ENCODE measurements at regions not wholly inside any gene's neighbourhood (a gene's known extent, or its start where the extent isn't known, plus 50 kb on each side); places are given as distances from the start of the nearest gene placed in this dataset.
"Not testable (repeated sequence)": the region's sequence is repeated elsewhere in the genome, so short reads cannot be mapped to it uniquely, and the experiment has no call there.

- not testable (repeated sequence) for DNase-seq
Observed at GRCh38 chr18:56438480-56438879, 199.9 kb downstream of the TXNL1 start.

- DNase-seq: no peak
Observed at GRCh38 chr18:56436651-56437050, 201.7 kb downstream of the TXNL1 start.

- DNase-seq: no peak
Observed at GRCh38 chr18:56433919-56434318, 204.5 kb downstream of the TXNL1 start.

GRCh38 chr18:56431551-56431950 is 206.8 kb downstream of the TXNL1 start:
- peak; percentile 43 for DNase-seq

GRCh38 chr18:56423626-56424025 is 214.8 kb downstream of the TXNL1 start:
- no peak for DNase-seq

GRCh38 chr18:56421647-56422046 is 216.7 kb downstream of the TXNL1 start:
- no peak for DNase-seq

GRCh38 chr18:56420868-56421267 is 217.5 kb downstream of the TXNL1 start:
- not testable (repeated sequence) for DNase-seq

DNA sequence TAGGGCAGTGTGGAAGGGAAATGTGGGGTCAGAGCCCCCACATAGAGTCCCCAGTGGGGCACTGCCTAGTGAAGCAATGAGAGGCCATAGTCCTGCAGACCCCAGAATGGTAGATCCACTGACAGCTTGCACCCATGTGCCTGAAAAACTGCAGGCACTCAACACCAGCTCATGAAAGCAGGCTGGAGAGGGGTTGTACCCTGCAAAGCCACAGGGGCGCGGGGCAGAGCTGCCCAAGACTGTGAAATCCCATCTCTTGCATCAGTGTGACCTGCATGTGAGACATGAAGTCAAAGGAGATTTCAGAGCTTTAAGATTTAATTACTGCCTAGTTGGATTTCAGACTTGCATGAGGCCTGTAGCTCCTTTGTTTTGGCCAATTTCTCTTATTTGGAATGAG is 224.0 kb downstream of the TXNL1 start:
- DNase-seq: no peak

DNA sequence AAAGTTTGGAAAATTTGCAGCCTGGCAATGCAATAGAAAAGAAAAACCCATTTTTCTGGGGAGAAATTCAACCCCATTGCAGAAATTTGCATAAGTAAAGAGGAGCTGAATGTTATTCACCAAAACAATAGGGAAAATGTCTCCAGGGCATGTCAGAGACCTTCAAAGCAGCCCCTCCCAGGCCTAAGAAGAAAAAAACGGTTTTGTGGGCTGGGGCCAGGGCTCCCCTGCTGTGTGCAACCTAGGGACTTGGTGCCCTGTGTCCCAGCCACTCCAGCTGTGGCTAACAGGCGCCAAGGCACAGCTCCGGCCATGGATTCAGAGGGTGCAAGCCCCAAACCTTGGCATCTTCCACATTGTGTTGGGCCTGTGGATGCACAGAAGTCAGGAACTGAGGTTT is 224.5 kb downstream of the TXNL1 start:
- DNase-seq: no peak

DNA sequence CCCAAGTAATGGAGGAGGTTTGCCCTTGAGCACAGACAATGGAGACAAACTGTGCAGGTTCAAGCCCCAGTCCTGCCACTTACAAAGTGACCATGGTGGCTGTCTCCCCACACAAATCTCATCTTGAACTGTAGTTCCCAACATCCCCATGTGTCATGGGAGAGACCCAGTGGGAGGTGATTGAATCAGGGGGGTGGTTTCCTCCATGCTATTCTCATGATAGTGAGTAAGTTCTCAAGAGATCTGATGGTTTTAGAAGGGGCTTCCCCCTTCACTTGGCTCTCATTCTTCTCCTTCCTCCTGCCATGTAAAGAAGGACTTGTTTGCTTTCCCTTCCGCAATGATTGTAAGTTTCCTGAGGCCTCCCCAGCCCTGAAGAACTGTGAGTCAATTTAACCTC is 225.4 kb downstream of the TXNL1 start:
- no peak for DNase-seq

DNA sequence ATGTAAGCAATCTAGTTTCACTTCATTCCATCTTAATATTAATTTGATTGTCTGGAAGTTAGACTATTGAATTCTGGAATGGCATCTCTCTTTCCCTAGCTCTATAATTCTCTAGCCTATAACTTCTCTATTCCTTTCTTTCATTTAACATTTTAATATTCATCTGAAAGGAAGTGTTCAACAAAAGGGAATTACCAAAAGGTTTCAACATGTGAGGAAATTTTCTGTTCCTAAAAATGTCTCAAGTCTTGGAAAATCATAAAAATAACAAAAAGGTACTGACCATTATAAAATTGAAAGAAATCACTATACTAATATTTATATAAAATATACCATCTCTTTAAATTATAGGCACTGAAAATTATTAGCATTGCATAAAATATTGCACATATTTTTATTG is 228.7 kb downstream of the TXNL1 start:
- no peak for DNase-seq

GRCh38 chr18:56407646-56408180 is 230.7 kb downstream of the TXNL1 start:
- no peak for DNase-seq

GRCh38 chr18:56402872-56403516 is 235.4 kb downstream of the TXNL1 start:
- DNase-seq: no peak

DNA sequence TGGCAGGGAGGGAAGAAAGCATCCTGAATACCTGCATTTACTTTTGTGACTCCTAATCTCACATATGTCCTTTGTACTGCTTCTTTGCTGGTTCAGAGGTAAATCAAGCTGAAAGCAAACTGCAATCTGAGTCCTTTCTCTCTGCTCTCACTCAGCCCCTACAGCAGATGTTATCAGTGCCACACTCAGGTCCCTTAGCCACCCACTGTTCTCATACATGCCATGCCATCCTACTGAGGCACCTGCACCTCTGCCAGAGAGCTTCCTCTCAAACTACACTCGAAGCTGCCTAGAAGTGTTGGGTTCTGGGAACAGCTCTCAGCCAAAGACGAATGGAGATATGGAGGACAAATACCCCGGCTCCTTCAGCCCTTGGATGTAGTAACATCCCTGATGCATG is 244.5 kb downstream of the TXNL1 start:
- no peak for DNase-seq

DNA sequence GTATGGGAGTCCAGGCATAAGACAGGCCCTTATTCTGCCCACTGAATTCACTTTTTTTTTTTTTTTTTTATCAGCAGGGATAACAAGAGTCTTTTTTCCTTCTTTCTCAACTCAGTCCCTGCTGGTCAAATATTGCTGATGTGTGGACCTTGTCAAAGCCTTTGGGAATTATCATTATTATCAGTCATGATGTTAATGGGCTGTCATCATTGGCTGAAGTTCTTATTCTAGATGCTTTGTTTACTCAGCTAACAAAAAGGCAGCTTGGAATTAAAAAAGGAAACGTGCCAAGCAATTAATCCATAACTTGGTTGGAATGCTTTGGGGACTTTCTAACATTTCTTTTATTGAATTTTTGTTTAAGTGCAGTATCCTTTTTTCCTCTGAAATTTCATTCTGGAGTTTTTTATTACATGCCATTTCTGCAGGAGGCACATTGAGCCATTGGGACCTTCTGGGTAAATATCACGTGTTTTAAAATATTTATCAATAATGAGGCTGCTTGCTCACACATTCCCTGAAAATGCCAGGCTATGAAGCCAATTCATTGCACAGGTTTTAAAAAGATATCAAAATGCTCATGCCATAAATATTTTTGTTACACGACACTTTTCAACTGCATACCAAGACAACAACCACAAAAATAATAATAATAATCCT is 246.3 kb downstream of the TXNL1 start:
- no peak for DNase-seq

DNA sequence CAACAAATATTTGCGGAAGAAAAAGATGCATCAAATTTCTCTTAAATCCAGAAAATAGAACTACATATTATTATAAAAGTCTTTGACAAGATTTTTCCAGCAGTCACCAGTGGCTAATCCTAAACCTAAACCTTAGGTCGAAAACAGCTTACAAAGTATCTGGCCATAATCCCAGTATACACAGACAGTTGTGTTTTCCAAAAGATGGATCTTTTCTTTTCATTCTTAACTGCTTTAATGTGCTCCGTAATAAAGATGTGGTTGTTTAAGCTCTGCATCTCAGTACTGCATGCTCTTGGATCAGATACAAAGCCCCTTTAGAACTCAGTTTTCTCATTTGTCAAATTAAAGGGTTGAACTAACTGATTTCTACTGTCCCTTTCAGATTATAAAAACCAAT is 247.8 kb downstream of the TXNL1 start:
- DNase-seq: no peak

GRCh38 chr18:56389190-56389589 is 249.2 kb downstream of the TXNL1 start:
- DNase-seq: no peak

DNA sequence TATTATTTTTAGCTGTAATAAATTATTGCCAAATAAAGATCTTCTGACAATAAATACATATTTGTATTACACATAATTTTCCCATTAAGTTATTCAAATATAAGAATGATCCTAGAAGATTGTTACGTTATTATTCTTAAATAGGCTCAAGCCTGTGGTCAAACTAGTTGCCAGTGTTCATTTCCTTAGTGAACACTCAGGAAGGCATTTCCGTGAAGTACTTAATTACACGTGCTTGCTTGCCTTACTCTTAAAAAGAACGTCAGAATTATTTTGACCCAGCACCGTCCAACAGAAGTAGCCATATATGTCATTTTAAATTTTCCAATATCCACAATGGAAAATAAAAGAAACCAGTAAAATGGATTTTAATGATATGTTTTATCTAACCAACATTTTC is 249.8 kb downstream of the TXNL1 start:
- DNase-seq: no peak

GRCh38 chr18:56386856-56387255 is 251.5 kb downstream of the TXNL1 start:
- no peak for DNase-seq

- no peak for DNase-seq
Observed at GRCh38 chr18:56383349-56383748, 255.0 kb downstream of the TXNL1 start.

GRCh38 chr18:56382541-56382940 is 255.9 kb downstream of the TXNL1 start:
- DNase-seq: no peak

DNA sequence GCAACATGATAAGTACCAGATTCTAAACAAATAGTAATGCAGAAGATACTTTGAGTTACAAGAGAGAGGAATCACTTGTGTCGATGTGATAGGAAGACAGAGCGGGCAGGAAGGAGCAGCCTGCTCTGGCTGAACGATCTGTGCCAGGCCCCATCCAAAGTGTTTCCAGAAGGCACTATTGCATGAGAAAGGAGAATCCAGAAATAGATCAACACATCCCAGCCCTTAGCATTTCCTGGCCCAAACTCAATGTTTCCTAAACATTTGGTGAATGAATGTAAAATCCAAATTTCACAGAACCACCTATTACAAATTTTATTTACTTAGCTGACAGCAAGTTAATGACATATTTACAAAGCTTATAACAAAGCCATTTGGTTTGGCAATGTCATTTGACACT is 257.2 kb downstream of the TXNL1 start:
- DNase-seq: no peak

DNA sequence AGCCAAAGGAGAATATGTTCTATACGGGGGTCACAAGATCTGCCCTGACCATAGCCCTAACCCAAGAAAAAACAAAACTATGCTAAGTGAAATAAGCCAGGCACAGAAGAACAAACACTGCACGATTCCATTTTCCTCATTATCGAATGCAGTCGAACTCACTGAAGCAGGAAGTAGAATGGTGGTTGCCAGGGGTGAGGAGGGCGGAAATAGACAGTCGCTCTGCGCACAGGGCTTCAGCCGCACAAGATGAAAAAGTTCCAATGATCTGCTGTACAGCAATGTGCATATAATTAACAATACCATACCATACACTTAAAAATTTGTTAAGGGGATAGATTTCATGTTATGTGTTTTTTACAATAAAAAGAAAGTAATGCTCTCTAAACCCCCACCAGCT is 257.7 kb downstream of the TXNL1 start:
- DNase-seq: no peak

GRCh38 chr18:56379256-56379655 is 259.1 kb downstream of the TXNL1 start:
- DNase-seq: no peak

DNA sequence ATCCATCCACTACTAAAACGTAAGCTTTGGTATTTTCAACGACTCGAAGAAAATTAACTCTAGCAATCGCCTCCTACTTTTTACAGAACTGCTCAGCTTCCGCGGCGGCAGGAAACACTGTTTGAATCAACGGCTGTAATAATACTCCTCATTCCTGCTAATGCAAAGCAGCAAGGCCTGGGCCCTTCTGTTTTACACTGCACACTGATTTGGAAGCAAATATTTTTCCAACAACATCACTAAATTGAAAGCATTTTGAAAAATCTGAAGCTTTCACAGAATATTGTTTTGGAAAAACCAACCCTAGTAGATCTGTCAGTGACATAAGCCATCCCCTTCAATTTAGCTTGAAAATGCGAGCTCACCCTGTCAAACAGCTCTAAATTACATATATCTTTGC is 261.2 kb downstream of the TXNL1 start:
- no peak for DNase-seq

Measured in NCI-H510A treated with DMSO at 0.1 percent for 48 hours (cell line).